Gastroesophageal sphincter (tissue), 4 donors: ENCODE measurements at regions not wholly inside any gene's neighbourhood (a gene's known extent, or its start where the extent isn't known, plus 50 kb on each side); places are given as distances from the start of the nearest gene placed in this dataset.

Experiments used
- ATAC-seq: fragments of 150-250 bp; one replicate; pipeline ENCODE4 v1.9.1; 2016; ENCODE audit warnings: mild to moderate bottlenecking, moderate library complexity
- H3K27ac ChIP-seq, 4 donors: fragments of 200-600 bp; sonication (generic) in 3 of 4; 1 replicate in 3 of 4; 2 replicates in 1 of 4; pipeline ENCODE4 v1.5.1; 2016 to 2019
- H3K27me3 ChIP-seq: fragments of 200-600 bp; sonication (generic); one replicate; pipeline ENCODE4 v1.5.1; 2019
- H3K36me3 ChIP-seq, 2 donors: fragments of 200-600 bp; sonication (generic); one replicate each; pipeline ENCODE4 v1.5.1; 2019; ENCODE audit warnings: control low read depth in 1 of 2
- H3K4me1 ChIP-seq, 3 donors: fragments of 200-600 bp; sonication (generic); 1 replicate in 2 of 3; 2 replicates in 1 of 3; pipeline ENCODE4 v1.5.1; 2016 to 2019; ENCODE audit warnings: control low read depth in 2 of 3
- H3K4me3 ChIP-seq, 2 donors: fragments of 200-600 bp; sonication (generic); one replicate each; pipeline ENCODE4 v1.5.1; 2019; ENCODE audit warnings: mild to moderate bottlenecking in 1 of 2, moderate library complexity in 1 of 2
- H3K9me3 ChIP-seq, 3 donors: fragments of 200-600 bp; sonication (generic); one replicate each; pipeline ENCODE4 v1.5.1; 2017 to 2019; ENCODE audit warnings: control low read depth in 2 of 3
- EP300 ChIP-seq: sonication (generic); formaldehyde crosslinking; IDR thresholded peaks from one replicate; pipeline ENCODE4 v1.6.1; 2017; ENCODE audit warnings: antibody characterized with exemption, mild to moderate bottlenecking
- POLR2A ChIP-seq, 2 donors: fragments of 450-650 bp; IDR thresholded peaks; one replicate each; pipeline ENCODE4 v1.6.1; 2017; ENCODE audit warnings: antibody characterized with exemption in 2 of 2, mild to moderate bottlenecking in 2 of 2, moderate library complexity in 1 of 2
- POLR2AphosphoS5 ChIP-seq: sonication (generic); formaldehyde crosslinking; IDR thresholded peaks from one replicate; pipeline ENCODE4 v1.6.1; 2017; ENCODE audit warnings: antibody characterized with exemption
- WGBS, 2 donors: methylation state at CpG; one replicate each; pipeline ENCODE4 v1.1.5; 2018; ENCODE audit warnings: low coverage in 1 of 2; 5-methylcytosine and 5-hydroxymethylcytosine counted together
- TF ChIP-seq, protein P1 (sequence below), 4 experiments: fragments of 200-600 bp in 2 of 4; fragments of 450-650 bp in 2 of 4; sonication (generic) in 1 of 4; IDR thresholded peaks; one replicate each; pipeline ENCODE4 v1.5.1; 2017 to 2019; ENCODE audit warnings: antibody characterized with exemption in 4 of 4, mild to moderate bottlenecking in 2 of 4, moderate library complexity in 2 of 4

DNA sequence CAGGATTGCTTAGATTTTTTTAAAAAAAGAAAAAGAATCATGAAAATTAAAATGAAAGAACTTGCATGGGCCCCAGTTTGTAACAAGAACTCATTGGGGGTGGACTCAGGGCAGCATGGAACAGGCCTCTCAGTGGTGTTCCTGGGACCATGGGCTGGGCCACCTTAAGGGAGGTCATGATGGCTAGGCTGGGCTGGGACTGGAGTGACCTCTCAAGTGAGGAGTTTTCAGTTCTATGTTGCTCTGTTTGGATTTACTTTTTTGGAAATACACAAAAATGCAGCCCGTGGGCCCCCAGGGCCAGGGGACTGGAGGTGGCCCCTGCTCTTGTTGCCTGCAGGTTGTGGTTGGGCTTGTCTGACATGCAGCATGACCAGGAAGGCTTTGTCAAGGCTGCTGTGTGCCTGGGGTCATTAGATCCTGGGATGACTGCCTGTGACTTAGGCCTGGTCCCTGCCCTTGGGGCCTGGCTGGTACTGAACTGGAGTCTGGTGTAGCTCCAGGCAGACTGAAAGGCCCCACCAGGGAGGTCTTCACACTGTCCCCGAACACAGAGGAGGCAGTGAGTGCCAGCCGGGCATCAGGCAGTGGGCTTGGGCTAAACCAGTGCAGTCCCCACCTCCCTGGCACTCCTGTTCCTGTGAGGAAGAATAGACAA, 115.6 kb downstream of the GLI2 start:
- Histone ChIP-seq H3K4me1 (peaks cover 0 to 7% (median 2%) of the 10 kb centered on the region in 3 donors), H3K27me3 (no peaks in the 10 kb centered on the region), H3K36me3 (no peaks in the 10 kb centered on the region), H3K27ac (no peak overlapping the region), H3K9me3 (peaks cover 0 to 12% (median 0%) of the 10 kb centered on the region in 3 donors), H3K4me3 (no peak overlapping the region)
- WGBS, 2 donors, result 60 to 80% methylated on average over 1 of the region's 3 CpGs
- ATAC-seq, result no peak
- no peak for TF ChIP-seq POLR2AphosphoS5
- no peak for TF ChIP-seq POLR2A (IDR thresholded peaks at IDR 0.05)
- no peak for TF ChIP-seq EP300
- TF ChIP-seq, protein P1, sequence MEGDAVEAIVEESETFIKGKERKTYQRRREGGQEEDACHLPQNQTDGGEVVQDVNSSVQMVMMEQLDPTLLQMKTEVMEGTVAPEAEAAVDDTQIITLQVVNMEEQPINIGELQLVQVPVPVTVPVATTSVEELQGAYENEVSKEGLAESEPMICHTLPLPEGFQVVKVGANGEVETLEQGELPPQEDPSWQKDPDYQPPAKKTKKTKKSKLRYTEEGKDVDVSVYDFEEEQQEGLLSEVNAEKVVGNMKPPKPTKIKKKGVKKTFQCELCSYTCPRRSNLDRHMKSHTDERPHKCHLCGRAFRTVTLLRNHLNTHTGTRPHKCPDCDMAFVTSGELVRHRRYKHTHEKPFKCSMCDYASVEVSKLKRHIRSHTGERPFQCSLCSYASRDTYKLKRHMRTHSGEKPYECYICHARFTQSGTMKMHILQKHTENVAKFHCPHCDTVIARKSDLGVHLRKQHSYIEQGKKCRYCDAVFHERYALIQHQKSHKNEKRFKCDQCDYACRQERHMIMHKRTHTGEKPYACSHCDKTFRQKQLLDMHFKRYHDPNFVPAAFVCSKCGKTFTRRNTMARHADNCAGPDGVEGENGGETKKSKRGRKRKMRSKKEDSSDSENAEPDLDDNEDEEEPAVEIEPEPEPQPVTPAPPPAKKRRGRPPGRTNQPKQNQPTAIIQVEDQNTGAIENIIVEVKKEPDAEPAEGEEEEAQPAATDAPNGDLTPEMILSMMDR (IDR thresholded peaks at IDR 0.05), result no peak

GRCh38 chr2:120852200-120852815, 116.6 kb downstream of the GLI2 start:
- H3K36me3 ChIP-seq, result no peaks in the 10 kb centered on the region
- no peak overlapping the region for H3K4me3 ChIP-seq
- no peak for ATAC-seq
- H3K27me3 ChIP-seq, result no peaks in the 10 kb centered on the region
- 80 to 92% methylated on average over 1 to 2 of the region's 12 CpGs for WGBS, 2 donors
- no peak overlapping the region for H3K27ac ChIP-seq
- TF ChIP-seq EP300 (no peak), POLR2AphosphoS5 (no peak), POLR2A (IDR thresholded peaks at IDR 0.05) (no peak)
- TF ChIP-seq, protein P1 (IDR thresholded peaks at IDR 0.05), result no peak
- peaks cover 0 to 15% (median 10%) of the 10 kb centered on the region in 3 donors for H3K4me1 ChIP-seq
- H3K9me3 ChIP-seq, result peaks cover 0 to 12% (median 0%) of the 10 kb centered on the region in 3 donors

DNA sequence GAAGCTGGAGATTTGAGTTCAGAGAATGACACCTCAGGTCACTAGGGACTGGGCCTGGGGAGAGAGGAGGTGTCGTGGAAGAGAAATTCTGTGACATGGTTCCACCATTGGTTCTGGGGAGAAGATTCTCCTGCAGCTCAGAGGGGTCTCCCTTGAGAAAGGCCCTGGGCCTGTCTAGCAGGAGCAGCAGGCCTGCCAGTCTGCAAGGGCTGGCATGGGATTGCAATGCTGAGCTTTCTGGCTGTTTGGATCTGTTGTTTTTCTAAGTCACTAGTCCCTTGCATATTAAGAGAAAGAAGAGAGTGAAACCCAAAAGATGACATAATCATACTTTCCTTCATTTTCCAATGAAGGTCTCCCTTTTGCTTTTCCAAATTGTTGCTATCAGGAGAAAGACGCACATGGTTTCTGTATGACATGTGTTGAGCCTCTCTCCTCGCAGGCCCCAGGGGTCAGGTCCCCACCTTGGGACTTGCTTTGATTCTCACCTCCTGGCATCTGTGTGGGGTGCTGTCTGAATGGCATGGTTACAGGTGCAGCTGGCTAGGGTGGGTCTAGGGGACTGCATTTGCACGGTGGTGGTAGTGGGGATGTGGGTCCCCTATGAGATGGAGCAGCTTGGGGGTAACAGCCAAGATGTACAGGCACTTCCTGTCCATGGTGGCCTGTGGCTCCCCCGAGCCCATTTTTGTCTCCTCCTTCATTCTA, 117.8 kb downstream of the GLI2 start:
- no peak overlapping the region for H3K27ac ChIP-seq
- no peak for TF ChIP-seq EP300
- no peak for TF ChIP-seq POLR2A (IDR thresholded peaks at IDR 0.05)
- TF ChIP-seq, protein P1 (IDR thresholded peaks at IDR 0.05), result no peak
- TF ChIP-seq POLR2AphosphoS5, result no peak
- H3K9me3 ChIP-seq, result peaks cover 0 to 12% (median 0%) of the 10 kb centered on the region in 3 donors
- no peak overlapping the region for H3K4me3 ChIP-seq
- H3K27me3 ChIP-seq, result no peaks in the 10 kb centered on the region
- no peak for ATAC-seq
- 60 to 78% methylated on average over 1 to 5 of the region's 5 CpGs for WGBS, 2 donors
- no peaks in the 10 kb centered on the region for H3K36me3 ChIP-seq
- H3K4me1 ChIP-seq, result peaks cover 0 to 15% (median 10%) of the 10 kb centered on the region in 3 donors

DNA sequence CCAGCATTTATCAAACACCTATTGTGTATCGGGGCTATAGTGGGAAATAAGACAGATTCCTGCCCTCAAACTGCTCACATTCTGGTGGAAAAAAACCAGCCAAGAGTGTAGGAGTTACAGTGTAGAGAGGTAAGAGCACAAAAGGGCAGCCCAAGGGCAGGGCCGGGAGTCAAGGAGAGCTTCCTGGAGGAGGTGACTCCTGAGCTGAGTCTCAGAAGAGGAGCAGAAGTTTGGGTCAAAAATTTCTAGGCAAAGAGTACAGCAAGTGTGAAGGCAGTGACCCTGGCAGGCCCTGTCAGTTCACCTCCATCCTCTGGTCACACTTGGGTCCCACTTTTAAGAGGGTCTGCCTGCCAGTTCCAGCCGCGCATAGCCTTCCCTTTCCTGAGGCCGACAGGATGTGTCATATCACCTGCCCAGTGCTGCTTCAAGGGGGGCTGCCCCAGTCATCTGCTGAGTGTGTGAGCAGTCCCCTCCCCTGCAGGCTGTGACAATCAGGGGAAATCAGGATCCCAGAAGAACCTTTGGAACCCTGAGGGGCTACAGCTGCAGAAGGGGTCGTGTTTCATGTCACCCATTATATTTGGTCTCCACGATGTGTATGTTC, 118.4 kb downstream of the GLI2 start:
- Histone ChIP-seq H3K27ac (no peak overlapping the region), H3K4me3 (no peak overlapping the region), H3K9me3 (peaks cover 0 to 8% (median 0%) of the 10 kb centered on the region in 3 donors), H3K36me3 (no peaks in the 10 kb centered on the region), H3K27me3 (no peaks in the 10 kb centered on the region), H3K4me1 (peaks cover 0 to 15% (median 10%) of the 10 kb centered on the region in 3 donors)
- no peak for ATAC-seq
- WGBS, 2 donors, result 71 to 100% methylated on average over 1 to 2 of the region's 7 CpGs
- TF ChIP-seq EP300 (no peak), POLR2AphosphoS5 (no peak), POLR2A (IDR thresholded peaks at IDR 0.05) (no peak)
- TF ChIP-seq, protein P1 (IDR thresholded peaks at IDR 0.05), result no peak
